ENCODE measurements at regions not wholly inside any gene's neighbourhood (a gene's known extent, or its start where the extent isn't known, plus 50 kb on each side); places are given as distances from the start of the nearest gene placed in this dataset.

- H3K9ac ChIP-seq (ENCODE audit: extremely low read depth, insufficient read length, low read length), result no peak overlapping the region
- H3K56ac ChIP-seq (ENCODE audit: insufficient read length, low read depth, low read length), result no peak overlapping the region
- H4K20me1 ChIP-seq (ENCODE audit: control insufficient read depth, insufficient read depth, insufficient read length), result no peaks in the 10 kb centered on the region
- no CpG with 5 or more reads among the region's 4 CpGs for WGBS (ENCODE audit: extremely low coverage, insufficient read length, low lambda C conversion rate)
- H3K9me3 ChIP-seq (ENCODE audit: control insufficient read depth, low read depth, low read length), result no peaks in the 10 kb centered on the region
- no peak overlapping the region for H3K14ac ChIP-seq (ENCODE audit: insufficient read depth, low read length)
- DNase-seq, result no peak
- H4K8ac ChIP-seq (replicated peaks; ENCODE audit: insufficient read length, low read depth, low read length), result no peak overlapping the region
- H3K27me3 Mint-ChIP-seq (ENCODE audit: low read depth), result no peaks in the 10 kb centered on the region
- no peaks in the 10 kb centered on the region for H3K79me2 ChIP-seq (ENCODE audit: insufficient read depth, low read length)
- H3K4me1 Mint-ChIP-seq, result peaks cover 16 to 18% of the 10 kb centered on the region in 2 experiments
- no peaks in the 10 kb centered on the region for H3K23me2 ChIP-seq (ENCODE audit: insufficient read length, low read depth, low read length, poor library complexity, severe bottlenecking)
- H4K91ac ChIP-seq (ENCODE audit: insufficient read length, low read depth, low read length), result no peak overlapping the region
- H3K4me2 ChIP-seq (ENCODE audit: insufficient read depth, insufficient read length, low read length), result no peak overlapping the region
- H3K4me3 Mint-ChIP-seq, result no peak overlapping the region
- no peak overlapping the region for H2BK12ac ChIP-seq (ENCODE audit: insufficient read length, low read depth, low read length)
- TF ChIP-seq, protein P1, sequence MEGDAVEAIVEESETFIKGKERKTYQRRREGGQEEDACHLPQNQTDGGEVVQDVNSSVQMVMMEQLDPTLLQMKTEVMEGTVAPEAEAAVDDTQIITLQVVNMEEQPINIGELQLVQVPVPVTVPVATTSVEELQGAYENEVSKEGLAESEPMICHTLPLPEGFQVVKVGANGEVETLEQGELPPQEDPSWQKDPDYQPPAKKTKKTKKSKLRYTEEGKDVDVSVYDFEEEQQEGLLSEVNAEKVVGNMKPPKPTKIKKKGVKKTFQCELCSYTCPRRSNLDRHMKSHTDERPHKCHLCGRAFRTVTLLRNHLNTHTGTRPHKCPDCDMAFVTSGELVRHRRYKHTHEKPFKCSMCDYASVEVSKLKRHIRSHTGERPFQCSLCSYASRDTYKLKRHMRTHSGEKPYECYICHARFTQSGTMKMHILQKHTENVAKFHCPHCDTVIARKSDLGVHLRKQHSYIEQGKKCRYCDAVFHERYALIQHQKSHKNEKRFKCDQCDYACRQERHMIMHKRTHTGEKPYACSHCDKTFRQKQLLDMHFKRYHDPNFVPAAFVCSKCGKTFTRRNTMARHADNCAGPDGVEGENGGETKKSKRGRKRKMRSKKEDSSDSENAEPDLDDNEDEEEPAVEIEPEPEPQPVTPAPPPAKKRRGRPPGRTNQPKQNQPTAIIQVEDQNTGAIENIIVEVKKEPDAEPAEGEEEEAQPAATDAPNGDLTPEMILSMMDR (conservative IDR thresholded peaks at IDR 0.05), result no peak
- no peaks in the 10 kb centered on the region for H3K79me1 ChIP-seq (ENCODE audit: insufficient read depth, low read depth, low read length, poor library complexity, severe bottlenecking)
- H2BK5ac ChIP-seq (ENCODE audit: insufficient read length, low read length), result no peak overlapping the region
- H2BK15ac ChIP-seq (ENCODE audit: low read depth, low read length), result no peak overlapping the region
- peaks cover 0 to 12% (median 5%) of the 10 kb centered on the region in 3 experiments; a peak in 5 of 7 replicates for H3K36me3 Mint-ChIP-seq (ENCODE audit: insufficient read depth in 1 of 3, low read depth in 3 of 3)
- H4K5ac ChIP-seq (ENCODE audit: insufficient read length, low read depth, low read length), result no peak overlapping the region
- H3K4ac ChIP-seq (ENCODE audit: low read depth, low read length), result no peak overlapping the region
- H3T11ph ChIP-seq (ENCODE audit: low read length), result no peak overlapping the region
- H3K27me3 ChIP-seq (ENCODE audit: insufficient read depth, low read length), result no peaks in the 10 kb centered on the region
- H3K9me3 Mint-ChIP-seq, result peaks cover 6 to 12% of the 10 kb centered on the region in 2 experiments; a peak in 4 of 5 replicates
- H2BK20ac ChIP-seq (ENCODE audit: low read depth, low read length, poor library complexity, severe bottlenecking), result no peak overlapping the region
- H2AK5ac ChIP-seq (ENCODE audit: insufficient read length, low read length), result no peak overlapping the region
- no peaks in the 10 kb centered on the region; the same call in 1 of the 2 replicates for H3K4me1 ChIP-seq (ENCODE audit: insufficient read depth, low read length)
- H3K27ac ChIP-seq (ENCODE audit: insufficient read length, low read depth, low read length), result no peak overlapping the region
- H3K18ac ChIP-seq (ENCODE audit: insufficient read length, low read depth, low read length), result no peak overlapping the region
- no peak overlapping the region for H2AFZ ChIP-seq (ENCODE audit: low read length)
- no peak overlapping the region for H2BK120ac ChIP-seq (ENCODE audit: low read depth, low read length, poor library complexity, severe bottlenecking)
- no peak overlapping the region for H3K23ac ChIP-seq (ENCODE audit: insufficient read length, low read depth, low read length)
- H3K27ac Mint-ChIP-seq, result no peak overlapping the region
Observed at GRCh38 chr13:76286178-76286577, 600.0 kb downstream of the KCTD12 start.
